Retinal pigment epithelial cell (primary cell): ENCODE measurements at regions not wholly inside any gene's neighbourhood (a gene's known extent, or its start where the extent isn't known, plus 50 kb on each side); places are given as distances from the start of the nearest gene placed in this dataset.
A peak's percentile ranks its signal among the peaks of the same experiment; 100 is the strongest.

ENCODE experiments used
- DNase-seq: peaks from one replicate; pipeline ENCODE4 v3.0.0-alpha.2; 2010; ENCODE audit warnings: low read depth
- H3K4me3 ChIP-seq: 2 replicates; pipeline ENCODE4 v1.5.1; 2011; ENCODE audit warnings: mild to moderate bottlenecking, low read length, control low read depth, moderate library complexity
- TF ChIP-seq, protein P1 (sequence below): conservative IDR thresholded peaks from 2 replicates; pipeline ENCODE4 v1.5.1; 2011; ENCODE audit warnings: low read depth, low read length, control low read depth, inconsistent platforms

DNA sequence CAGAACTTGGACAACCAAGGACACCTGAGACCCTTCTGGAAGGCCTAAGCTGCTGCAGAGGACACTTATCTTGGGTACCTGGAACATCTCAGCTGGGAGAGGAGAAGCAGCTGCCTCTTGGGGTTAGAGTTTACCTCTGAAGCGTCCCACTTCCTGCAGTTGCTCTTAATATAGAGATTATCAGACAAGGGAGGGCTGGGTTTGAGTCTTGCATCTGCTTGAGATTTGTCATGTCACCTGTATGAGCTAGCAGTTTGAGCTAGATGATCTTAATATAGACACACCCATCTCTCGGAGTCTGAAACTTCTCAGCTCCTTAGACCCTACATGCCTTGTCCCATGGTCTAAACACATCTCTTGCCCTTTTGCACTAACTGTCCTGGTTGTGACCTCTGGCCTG, 93.1 kb upstream of the CCL1 start:
- no peak for DNase-seq
- TF ChIP-seq, protein P1, sequence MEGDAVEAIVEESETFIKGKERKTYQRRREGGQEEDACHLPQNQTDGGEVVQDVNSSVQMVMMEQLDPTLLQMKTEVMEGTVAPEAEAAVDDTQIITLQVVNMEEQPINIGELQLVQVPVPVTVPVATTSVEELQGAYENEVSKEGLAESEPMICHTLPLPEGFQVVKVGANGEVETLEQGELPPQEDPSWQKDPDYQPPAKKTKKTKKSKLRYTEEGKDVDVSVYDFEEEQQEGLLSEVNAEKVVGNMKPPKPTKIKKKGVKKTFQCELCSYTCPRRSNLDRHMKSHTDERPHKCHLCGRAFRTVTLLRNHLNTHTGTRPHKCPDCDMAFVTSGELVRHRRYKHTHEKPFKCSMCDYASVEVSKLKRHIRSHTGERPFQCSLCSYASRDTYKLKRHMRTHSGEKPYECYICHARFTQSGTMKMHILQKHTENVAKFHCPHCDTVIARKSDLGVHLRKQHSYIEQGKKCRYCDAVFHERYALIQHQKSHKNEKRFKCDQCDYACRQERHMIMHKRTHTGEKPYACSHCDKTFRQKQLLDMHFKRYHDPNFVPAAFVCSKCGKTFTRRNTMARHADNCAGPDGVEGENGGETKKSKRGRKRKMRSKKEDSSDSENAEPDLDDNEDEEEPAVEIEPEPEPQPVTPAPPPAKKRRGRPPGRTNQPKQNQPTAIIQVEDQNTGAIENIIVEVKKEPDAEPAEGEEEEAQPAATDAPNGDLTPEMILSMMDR = no peak
- H3K4me3 ChIP-seq = no peak overlapping the region

GRCh38 chr17:34452769-34453168, 89.7 kb upstream of the CCL1 start:
- TF ChIP-seq, protein P1 = no peak
- no peak overlapping the region for H3K4me3 ChIP-seq
- no peak for DNase-seq

- TF ChIP-seq, protein P1 = no peak
- no peak for DNase-seq
- H3K4me3 ChIP-seq = no peak overlapping the region
Observed at GRCh38 chr17:34451313-34451712, 88.3 kb upstream of the CCL1 start.

GRCh38 chr17:34447406-34447805, 84.4 kb upstream of the CCL1 start:
- TF ChIP-seq, protein P1 = no peak
- DNase-seq = no peak
- no peak overlapping the region for H3K4me3 ChIP-seq

DNA sequence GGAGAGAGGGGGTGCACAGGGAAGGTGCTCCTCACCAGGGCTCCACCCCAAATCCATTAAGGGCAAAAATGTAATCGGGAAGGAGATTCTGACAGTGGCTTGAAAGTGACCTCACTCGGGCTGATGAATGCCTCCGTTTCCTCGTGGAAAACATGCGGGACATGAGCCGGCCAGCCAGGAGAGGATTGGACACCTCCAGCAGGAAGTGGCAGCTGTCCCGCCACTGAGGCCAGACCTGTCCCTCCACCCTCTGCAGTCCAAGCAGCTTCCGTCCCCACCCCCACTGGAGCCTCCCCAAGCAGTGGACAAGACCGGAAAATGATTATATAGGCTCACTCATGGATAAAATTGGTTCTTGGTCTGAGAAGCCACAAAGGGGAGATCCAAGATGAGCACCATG, 82.1 kb upstream of the CCL1 start:
- TF ChIP-seq, protein P1 = no peak
- no peak for DNase-seq
- no peak overlapping the region for H3K4me3 ChIP-seq

DNA sequence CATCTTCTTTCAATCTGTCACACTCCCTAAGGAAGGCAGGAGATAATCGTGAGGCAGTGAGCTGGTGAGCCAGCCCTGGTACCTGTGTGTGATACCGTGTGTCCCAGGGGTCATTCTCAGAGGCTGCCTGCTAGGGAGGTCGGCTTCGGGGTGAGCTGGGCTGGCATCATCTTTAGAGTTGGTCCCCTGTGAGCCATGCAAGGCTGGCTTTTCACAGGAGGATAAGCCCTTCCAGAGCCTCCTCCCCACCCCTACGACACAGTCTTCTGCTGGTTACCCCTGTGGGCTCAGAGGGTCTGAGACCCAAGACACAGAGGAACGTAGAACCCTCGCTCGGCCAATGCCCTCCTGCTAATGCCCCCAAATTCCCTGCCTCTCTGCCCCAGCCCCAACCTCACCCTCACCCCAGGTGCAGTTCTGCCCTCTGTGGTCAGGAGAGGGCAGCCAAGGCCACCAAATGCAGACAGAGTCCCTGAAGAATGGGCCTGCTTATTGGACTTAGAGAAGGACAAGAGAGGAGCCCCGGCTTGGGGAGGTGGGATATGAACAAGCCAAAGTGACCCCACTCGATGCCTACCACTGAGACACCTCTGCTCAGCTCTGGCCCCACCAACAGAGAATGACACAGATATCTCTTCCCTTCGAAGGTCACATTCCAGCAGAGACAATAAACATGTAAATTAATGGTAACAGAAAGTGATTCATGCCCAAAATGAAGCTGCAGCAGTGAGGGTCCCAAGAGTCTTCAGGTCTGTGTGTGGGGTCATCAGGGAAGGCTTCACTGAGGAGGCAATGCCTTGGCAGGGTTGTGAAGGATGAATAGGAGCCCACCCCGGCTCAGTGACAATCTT, 80.8 kb upstream of the CCL1 start:
- no peak overlapping the region for H3K4me3 ChIP-seq
- no peak for DNase-seq
- TF ChIP-seq, protein P1 = peak; percentile 13
